CD4-positive, alpha-beta T cell treated with Interleukin-4 for 1 hour (primary cell): ENCODE measurements at regions not wholly inside any gene's neighbourhood (a gene's known extent, or its start where the extent isn't known, plus 50 kb on each side); places are given as distances from the start of the nearest gene placed in this dataset.

Source experiments
- DNase-seq, 2 donors: peaks; one replicate each; pipeline ENCODE4 v3.0.0-alpha.2; 2020 to 2022

DNA sequence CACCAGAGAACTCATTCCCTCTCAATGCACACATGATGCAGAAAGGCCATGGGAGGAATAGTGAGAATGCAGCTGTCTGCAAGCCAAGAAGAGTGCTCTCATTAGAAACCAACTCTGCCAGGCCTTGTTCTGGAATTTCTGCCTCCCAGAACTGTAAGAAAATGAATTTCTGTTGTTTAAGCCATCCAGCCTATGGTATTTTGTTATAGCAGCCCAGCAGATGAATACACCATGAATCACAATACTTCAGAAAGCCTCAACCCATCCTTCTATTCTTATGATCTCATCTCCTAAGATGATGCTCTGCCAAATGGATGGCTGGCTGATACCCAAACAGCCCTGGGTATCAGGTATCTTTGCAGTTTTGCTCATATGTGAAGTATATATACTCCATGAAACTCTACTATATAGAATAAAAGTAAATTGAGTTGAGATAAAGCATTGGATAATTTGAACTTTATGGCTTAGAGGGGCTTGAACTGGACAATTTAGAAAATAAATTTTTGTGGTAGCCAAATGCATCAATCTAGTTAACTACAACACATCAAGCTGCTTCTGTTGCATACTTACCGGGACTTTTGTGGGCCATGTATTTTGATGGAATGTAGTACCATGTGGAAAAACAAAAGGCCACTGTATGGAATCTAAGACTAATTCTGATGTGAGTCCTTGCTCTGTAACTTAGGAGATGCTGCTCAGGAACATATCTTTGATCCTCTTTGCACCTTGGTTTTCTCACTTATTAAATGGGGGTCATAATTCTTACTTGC, 245.9 kb downstream of the HS3ST1 start:
- DNase-seq, result no peak

DNA sequence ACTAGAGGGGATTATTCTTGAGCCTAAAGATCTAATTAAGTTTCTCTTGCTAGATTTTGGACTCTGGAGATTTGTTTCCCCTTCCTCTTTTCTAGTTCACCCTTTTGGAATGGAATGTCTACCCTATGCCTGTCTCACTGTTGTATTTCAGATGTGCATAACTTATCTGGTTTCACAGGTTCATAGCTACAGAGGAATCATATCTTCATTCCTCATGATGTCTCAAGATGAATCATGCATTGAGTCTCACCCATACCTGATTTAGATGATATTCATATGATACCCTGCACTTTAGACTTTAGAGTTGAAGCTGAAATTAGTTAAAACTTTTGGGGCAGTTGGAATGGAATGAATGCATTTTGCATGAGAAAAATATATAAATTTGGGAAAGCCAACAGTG, 246.7 kb downstream of the HS3ST1 start:
- DNase-seq, result no peak

DNA sequence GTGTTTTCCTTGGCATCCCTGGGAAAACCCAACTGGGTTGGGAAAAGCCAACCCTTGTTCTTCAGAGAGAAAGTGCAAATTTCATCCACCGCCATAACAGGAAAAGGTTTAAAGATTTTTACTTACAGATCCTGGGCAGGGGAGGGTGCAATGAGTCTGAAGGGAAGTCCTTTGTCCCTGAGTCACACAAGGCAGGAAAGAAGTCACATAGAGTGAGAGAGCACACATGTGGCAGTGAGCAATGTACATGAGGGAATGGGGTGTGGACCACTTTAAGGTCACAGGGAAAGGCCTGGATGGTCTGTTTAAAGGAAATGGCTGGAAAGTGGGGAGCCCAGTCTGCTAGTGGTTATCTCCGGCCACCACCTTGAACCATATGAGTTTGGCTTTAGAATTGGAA, 248.9 kb downstream of the HS3ST1 start:
- no peak for DNase-seq

DNA sequence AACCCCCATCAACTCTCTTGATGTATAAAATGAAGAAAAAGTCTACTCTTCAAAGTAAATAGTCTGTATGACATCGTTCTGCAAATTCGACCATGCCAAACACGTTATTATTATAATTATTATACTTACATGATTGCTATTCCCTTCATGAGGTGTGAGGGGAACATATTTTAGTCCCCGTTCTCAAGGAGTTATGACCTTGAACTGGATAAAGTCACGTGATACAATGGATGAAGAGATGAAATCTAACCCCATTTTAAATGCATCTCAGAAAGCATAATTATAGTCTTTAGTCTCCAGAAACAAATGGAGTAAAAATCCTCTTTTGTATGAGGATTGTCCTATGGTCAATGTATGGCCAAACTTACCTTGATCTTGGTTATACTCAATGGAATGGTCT, 250.3 kb downstream of the HS3ST1 start:
- no peak for DNase-seq

DNA sequence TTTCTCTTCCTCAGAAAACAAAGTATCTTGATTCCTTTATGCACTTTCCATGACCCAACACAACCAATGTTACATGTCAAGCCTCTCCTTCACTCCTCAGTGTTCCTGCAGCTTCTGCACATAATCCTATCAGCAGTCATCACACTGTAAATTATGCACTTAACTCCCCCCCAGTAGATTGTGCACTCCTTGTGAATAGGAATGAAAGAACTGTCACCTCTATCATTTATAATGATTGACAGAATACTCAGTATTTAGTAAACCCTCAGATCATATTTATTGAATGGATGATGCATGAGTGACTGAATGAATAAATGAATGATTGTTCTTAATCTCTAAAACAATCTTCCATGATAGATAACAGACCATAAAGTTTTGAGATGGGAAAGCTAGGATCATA, 253.3 kb downstream of the HS3ST1 start:
- DNase-seq, result no peak

DNA sequence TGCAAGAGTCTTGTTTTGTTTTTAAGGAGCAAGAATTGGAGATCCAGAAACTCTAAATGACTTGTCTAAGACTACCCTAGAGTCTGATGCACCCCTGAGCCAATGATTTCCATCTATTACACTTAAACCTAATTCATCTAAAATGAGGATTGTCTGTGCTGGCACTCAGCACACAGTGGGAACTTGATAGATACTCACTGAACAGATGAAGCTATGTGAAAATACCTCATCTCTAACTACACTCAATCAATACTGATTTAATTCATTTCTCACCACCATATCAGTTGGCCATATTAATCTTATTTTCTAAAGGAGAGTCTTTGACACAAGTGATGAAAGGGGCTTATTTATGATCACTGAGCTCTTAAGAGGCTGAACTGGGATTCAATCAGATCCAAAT, 262.1 kb downstream of the HS3ST1 start:
- no peak for DNase-seq

DNA sequence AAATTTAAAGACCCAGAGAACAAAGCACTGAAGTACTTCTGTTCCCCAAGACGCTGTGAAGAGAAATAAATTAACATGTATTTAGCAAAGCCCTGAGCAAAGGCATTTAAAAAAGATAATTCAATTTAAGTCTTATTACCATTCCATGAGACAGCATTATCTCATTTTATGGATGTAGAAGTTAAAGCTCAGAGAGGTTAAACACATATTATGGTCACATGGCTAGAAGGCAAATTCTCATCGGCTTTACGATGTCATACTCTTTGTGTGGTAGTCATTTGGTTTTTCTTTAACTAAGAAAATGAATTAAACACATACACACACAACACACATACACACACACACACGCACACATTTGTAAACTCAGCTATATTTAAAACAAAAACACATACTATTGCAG, 262.7 kb downstream of the HS3ST1 start:
- DNase-seq, result no peak

DNA sequence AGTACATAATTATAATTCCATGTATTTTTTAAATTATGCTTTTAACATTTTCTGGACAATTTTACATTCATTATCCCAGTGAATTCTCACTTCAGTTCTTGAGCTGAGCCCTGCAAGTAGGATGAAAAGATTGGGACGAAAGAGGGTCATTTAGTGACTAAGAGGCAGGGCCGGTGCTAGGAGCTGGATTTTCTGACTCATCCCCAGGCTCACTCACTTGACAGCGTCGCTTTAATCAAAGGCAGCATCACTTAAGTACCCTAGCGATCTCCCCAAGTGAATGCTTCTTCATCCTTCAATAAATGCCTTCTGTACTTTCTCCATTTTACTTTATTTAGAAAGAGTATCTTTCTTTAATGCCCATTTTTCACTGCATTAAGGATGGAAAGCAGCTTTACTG, 263.6 kb downstream of the HS3ST1 start:
- no peak for DNase-seq

DNA sequence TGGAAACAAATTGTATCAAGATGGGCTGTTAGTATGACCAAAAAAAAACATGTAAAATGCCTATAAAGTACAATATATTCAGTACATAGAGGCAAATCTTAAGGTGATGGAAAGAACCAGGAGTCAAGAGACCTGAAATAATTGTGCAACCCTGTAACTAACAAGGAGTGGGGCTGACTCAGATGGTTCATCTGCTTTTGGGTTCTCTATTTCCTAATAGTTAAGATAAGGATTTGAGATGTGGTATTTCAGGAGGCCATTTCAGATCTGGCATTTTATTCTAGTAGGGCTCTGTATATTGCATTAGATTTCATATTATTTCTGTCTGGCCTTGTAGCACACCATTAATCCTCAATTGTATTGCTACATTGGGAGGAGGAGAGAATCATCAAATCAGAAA, 268.4 kb downstream of the HS3ST1 start:
- no peak for DNase-seq

DNA sequence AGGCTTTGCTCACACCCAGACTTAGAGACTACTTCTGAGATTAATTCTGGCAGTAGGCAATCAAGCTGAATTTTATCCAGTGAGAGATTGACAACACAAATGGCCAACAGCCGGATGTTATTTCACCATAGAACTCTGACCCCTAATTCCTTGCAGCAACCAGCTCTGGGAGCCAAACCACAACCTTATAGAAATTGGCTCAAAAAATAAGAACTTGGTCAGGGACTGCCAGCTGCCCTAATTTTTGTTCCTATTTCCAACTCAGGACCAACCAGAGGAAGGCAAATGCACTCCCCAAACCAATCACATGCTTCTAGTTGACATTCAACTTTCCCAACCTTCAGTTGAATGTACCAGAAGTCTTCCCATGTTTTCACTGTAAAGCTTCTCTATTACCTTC, 269.7 kb downstream of the HS3ST1 start:
- no peak for DNase-seq

DNA sequence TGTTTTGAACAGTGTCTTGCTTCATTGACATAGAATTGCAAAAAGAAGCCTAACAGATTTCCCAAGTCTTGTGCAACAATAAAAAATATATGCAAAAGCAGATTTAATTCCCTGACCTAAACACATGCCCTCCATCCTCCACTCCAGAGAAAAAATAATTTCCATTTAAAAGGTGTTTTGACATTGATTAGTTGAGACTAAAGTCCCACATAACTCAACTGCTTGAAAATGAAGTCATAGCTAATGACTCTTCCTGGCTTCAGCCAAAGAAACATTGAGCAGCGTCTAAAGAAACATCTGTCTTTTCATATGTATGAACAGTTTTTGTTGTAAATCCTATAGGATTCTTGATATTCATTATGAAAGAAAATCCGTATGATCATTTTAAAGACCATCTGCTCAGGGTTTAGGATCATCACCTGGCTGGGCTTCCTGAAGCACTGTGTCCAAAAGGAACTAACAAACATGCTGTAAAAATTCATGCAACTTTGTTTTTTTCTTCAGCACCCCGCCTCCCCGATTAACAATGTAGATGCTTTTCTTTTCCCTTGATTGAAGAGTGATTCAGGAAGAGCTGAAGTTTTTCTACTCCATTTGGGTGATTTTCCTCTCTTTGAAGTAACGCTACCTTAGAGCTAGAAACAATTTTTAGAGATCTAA, 273.4 kb downstream of the HS3ST1 start:
- DNase-seq, result no peak

DNA sequence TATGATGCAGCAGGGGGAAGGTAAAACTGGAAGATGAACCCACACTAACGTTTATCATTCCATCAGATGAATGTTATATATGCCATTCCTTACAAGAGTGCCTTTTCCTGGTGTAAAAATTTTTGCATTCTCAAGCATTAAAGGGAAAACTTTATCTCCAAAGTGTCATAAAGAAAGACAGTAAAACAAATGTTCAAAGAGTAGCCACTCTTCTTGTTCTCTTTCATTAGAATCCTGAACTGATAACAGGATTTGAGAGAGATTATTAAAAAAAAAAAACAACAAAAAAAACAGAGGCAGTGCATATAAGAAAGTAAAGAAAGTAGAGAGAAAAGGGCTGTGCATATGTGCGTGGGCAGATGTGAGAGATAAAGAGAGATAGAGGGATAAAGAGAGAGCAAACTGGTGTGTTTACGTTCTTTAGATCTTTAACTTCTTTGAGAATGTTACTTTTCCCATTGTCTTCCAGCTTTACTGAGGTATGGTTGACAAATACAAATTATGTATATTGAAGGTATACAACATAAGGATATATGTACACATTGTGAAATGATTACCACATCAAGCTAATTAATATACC, 275.4 kb downstream of the HS3ST1 start:
- DNase-seq, result no peak

DNA sequence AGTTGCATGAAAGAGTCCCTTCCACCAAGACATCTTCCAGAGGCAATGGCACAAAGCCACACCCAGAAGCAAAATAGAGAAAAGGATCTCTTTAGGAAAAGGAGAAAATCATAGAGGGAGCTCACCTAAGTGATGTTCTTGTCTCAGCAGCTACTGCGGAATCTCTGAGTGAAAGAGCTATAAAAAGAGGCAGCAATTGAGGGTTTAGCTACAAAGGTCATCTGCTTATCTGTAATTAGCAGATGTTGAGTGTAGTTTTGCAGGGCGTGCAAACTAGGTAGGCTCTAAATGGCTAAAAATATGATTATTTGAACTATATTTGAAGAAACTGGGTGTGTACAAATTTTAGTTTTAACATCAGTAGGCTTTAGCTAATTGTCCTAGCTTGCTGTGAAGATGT, 276.0 kb downstream of the HS3ST1 start:
- DNase-seq, result no peak

DNA sequence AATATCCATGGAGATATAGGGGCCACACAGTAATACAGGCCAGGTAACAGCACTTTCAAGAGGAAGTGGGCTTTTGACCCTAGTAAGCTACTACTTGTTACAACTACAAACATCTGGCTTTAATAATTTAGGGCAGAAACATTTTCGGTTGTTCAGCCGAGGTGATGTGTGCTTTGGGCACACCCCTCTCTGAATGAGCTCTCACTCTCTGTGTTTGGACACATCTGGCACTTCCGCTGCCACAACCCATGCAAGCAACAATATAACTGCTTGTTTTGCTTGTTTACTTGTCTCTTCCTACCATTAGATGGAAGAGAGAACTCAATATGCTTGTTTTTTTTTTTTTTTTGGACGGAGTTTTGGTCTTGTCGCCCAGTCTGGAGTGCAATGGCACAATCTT, 277.2 kb downstream of the HS3ST1 start:
- no peak for DNase-seq

DNA sequence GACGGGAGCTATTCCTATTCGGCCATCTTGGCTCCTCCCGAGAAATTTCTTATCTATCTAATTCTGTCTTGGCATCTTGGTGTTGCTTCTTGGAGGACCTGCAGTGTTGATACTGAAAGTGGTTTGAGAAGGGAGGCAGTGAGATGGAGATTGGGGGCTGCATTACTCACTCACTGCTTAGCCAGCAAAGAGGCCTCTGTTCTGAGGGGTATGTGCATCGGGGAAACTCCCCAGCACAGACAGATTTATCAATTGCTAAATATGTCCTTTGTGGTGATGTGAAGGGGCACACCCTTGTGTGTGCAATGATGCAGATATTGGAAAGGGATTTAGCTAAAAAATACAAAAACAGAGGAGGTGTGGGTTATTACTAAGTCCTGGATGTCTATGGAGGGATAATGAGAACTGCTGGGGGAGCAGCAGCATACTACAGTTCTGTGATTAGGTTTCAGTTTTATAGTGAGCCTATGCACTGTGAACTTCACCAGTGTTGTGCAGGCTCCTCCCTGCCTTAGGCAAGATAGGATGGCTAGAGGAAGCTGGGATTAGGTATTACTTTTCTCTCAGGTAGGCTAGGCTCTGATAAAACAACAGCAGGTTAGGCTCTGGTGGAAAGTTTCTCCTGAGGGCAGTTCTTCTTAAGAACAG, 279.0 kb downstream of the HS3ST1 start:
- no peak for DNase-seq

DNA sequence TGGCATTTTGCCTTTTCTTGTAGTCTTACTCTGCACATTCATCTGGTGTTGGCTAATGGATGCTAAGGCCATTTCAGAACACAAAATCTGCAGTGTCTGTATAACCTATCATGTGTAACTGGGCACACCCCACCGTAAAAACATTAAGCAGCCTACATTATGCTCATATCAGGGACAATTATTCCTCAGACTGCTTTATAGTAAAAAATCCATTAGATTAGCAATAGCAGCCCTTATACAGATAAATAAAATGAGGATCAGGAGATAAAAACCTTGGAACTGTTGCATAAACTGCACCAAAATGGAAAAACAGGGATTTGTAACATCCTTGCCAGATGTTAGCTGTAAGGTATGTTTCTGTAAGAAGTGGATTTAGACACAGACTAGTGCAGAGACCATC, 288.8 kb downstream of the HS3ST1 start:
- DNase-seq, result no peak

DNA sequence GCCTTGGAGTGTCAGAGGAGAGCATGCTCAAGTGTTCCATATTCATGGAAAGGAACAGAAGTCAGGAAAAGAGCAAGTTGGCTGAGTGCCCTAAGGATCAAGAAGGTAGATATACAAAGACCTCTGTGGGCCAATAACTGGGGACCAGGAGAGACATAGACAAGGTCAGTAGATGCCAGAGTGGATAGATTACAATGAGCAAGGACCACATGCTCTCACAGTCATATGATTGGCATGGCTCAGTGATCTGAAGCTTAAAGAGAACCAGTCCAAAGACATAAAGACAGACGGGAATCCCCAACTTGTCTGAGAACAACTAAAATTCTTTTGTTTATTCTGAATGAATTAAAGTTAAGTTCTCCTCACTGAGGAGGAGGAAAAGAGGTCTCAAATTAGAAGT, 289.7 kb downstream of the HS3ST1 start:
- no peak for DNase-seq

DNA sequence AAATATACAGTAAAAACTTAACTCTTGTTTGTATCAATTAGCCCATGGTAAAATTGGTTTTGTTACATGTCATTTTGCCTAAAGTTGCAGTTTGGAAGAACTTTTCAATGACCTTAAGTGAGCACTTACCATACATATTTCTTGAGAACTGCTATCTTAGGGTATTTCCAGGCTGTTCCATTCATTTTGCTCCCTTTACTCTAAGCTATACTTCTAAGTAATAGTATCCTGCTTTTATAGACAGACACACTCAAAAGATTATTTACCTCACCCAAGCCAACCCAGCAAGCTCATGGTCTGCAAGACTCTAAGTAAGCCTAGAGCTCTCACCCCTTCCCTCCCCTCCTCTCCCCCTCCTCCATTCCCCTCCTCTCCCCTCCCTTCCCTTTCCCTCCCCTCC, 294.0 kb downstream of the HS3ST1 start:
- no peak for DNase-seq

DNA sequence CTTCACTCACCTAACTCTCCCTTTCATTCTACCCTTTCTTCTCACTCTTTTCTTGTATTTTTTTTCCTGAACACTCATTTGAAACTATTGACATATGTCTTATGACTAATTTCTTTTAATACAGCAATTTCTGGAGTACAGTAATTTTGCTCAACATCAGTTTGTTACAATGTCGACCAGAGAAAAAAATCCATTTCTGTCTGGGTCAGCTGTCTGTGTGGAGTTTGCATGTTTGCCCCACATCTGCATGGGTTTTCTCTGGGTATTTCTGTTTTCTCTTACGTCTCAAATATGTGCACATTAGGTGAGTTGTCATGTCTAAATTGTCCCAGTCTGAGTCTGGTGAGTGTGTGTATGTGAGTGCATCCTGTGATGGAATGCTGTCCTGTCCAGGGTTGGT, 294.8 kb downstream of the HS3ST1 start:
- DNase-seq, result no peak

DNA sequence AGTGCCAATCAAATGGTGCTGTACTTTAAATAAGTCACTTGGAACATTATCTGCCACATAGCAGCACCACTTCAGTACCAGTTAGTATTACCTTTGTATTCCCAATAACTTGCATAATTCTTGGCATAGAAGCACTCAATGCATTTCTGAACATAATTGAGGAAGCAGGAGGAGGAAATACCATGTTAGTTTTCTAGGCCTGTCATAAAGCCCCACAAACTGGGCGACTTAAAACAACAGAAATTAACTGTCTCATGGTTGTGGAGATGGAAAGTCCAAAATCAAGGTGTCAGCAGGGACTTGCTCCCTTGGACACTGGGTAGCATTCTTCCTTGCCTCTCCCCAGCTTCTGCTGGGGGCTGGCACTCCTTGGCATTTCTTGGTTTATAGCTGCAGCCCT, 296.2 kb downstream of the HS3ST1 start:
- DNase-seq, result no peak

DNA sequence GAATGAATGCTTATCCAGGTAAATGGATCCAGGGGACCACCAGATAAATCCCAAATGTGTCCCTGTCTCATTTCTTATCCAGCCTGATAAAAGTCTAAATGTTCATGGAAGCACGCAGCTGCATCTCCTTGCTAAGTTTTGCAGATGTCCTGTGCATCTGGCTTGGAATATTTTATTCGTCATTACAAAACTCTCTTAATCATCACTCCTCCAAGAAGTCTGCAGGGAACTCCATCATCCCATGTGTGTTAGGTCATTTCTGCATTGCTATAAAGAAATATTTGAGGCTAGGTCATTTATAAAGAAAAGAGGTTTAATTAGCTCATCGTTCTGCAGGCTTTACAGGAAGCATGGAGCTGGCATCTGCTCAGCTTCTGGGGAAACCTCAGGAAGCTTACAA, 297.2 kb downstream of the HS3ST1 start:
- DNase-seq, result no peak

DNA sequence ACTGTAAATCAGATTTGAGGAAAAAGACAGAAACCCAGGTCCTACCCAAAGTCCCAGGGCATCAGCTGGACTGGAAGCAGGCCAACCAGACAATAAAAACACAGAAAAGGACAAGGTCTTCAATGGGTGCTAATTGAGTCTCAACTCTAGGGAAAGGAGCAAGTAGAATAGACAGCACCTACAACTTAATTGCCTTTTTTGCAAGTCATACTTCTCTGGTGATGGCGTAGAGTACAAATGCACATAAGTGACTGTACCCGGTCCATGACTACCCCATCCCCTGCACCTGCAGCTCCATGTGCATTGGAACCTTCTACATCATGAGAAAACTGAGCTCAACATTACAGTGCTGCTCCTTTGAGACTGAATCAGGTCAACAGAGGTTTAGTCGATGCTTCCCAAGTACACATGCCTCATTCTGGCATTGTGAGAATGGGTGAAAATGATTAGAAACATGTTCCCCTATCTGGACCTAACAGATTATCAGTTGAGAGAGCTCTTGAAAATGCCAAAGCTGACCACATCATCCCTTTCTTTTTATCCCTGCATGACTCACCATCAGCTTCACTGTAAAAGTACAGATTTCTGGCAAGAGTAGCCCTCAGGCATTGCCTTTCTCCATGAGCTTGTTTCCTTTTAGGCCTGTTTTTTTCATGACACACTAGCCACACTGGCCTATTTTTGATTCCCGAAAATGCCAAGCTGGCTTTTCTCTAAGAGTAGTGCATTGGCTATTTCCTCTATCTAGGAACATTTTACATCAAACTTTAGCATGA, 298.3 kb downstream of the HS3ST1 start:
- no peak for DNase-seq

DNA sequence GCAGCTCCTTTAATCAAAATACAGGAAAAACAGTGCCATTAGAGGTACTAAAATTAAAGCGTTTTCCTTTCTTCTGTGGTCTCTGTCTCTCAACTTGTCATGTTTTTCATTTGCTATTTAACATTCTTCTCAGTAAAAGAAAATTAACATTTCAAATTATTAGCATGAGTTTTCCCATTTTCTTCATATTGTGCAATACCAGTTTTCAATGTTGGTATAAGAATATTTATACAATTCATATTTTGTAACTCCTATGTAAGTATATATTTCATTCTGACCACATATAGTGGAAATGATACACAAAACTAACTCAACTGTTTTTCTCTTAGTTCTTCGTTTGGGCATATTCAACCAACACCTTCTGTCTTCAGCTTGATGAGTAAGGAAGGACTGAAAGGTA, 308.3 kb downstream of the HS3ST1 start:
- DNase-seq, result no peak
